ENCODE measurements at regions not wholly inside any gene's neighbourhood (a gene's known extent, or its start where the extent isn't known, plus 50 kb on each side); places are given as distances from the start of the nearest gene placed in this dataset.

- Histone ChIP-seq H4K20me1 (replicated peaks; ENCODE audit: control insufficient read depth, insufficient read depth, low read length) (no peaks in the 10 kb centered on the region), H3K27ac (ENCODE audit: extremely low read depth, low read depth, low read length) (no peak overlapping the region), H3K4me1 (replicated peaks in 1 of 2; ENCODE audit: control insufficient read depth in 2 of 2, insufficient read depth in 2 of 2, low read length in 2 of 2) (no peaks in the 10 kb centered on the region), H3K9ac (ENCODE audit: insufficient read depth in 1 of 2, low read depth in 2 of 2, low read length in 2 of 2) (no peak overlapping the region), H3K9me1 (ENCODE audit: control insufficient read depth, insufficient read depth, low read length) (no peaks in the 10 kb centered on the region), H3K79me2 (ENCODE audit: control insufficient read depth, insufficient read depth, low read length) (no peaks in the 10 kb centered on the region), H3K36me3 (ENCODE audit: control insufficient read depth, insufficient read depth, low read length) (no peaks in the 10 kb centered on the region), H3K9me3 (replicated peaks; ENCODE audit: control insufficient read depth, insufficient read depth, low read depth, low read length) (no peaks in the 10 kb centered on the region), H3K4me3 (no peak overlapping the region), H2AFZ (ENCODE audit: low read depth, low read length) (no peak overlapping the region), H3K27me3 (ENCODE audit: control insufficient read depth in 2 of 2, insufficient read depth in 2 of 2, low read length in 2 of 2) (no peaks in the 10 kb centered on the region), H3K4me2 (ENCODE audit: insufficient read depth, low read length) (no peak overlapping the region)
- TF ChIP-seq MIER1 (IDR thresholded peaks at IDR 0.05; ENCODE audit: low read depth) (no peak), THAP7 (CRISPR knock-in tag; IDR thresholded peaks at IDR 0.05) (no peak), MAFK (IDR thresholded peaks at IDR 0.05; ENCODE audit: low read length) (no peak), SLC30A9 (CRISPR knock-in tag; IDR thresholded peaks at IDR 0.05) (no peak), RAD21 (CRISPR knock-in tag; conservative IDR thresholded peaks at IDR 0.05 in 1 of 2, IDR thresholded peaks at IDR 0.05 in 1 of 2) (no peak), GTF2F1 (IDR thresholded peaks at IDR 0.05; ENCODE audit: low read depth, low read length) (no peak), ZC3H4 (CRISPR knock-in tag; IDR thresholded peaks at IDR 0.05; ENCODE audit: borderline replicate concordance) (no peak), FUS (optimal IDR thresholded peaks at IDR 0.05; ENCODE audit: low read depth, low read length) (no peak), RFX5 (IDR thresholded peaks at IDR 0.05; ENCODE audit: low read depth, low read length) (no peak), BACH1 (tag; IDR thresholded peaks at IDR 0.05) (no peak), TCFL5 (CRISPR knock-in tag; conservative IDR thresholded peaks at IDR 0.05) (no peak), ZMIZ1 (IDR thresholded peaks at IDR 0.05; ENCODE audit: low read depth in 2 of 2, low read length in 2 of 2) (no peak), CTBP1 (IDR thresholded peaks at IDR 0.05; ENCODE audit: borderline replicate concordance) (no peak), FOXJ3 (CRISPR knock-in tag; IDR thresholded peaks at IDR 0.05) (no peak)
- 1% methylated on average over 5 of the region's 5 CpGs for WGBS (ENCODE audit: insufficient coverage, low coverage, missing lambda C conversion rate)
- intact Hi-C loops (cut with micrococcal nuclease) = no loop called here
- FAIRE-seq (no peak), ATAC-seq (no peak), DNase-seq (ENCODE audit: extremely low read depth in 1 of 4, low spot score in 3 of 4) (no peak)
- CTCF ChIA-PET (ENCODE audit: low intra/inter-chr PET ratio) = no interaction called here
- no TSS peak for BruUV-seq (replicated peaks)
- in situ Hi-C loops (cut with MboI) = no loop called here
- POLR2A ChIA-PET = no interaction called here
Measured at GRCh38 chr11:133653336-133653735, 121.0 kb upstream of the OPCML start.
